Smooth muscle cell (in vitro differentiated cells): ENCODE measurements at regions not wholly inside any gene's neighbourhood (a gene's known extent, or its start where the extent isn't known, plus 50 kb on each side); places are given as distances from the start of the nearest gene placed in this dataset.

Source experiments
- DNase-seq: peaks from one replicate; lab custom pipeline; 2025; ENCODE audit not compliant: unreplicated experiment; lab: John Stamatoyannopoulos, UW
- H2AFZ ChIP-seq: fragments of 200-600 bp; sonication (generic); 2 replicates; pipeline ENCODE4 v1.6.0; 2016; ENCODE audit warnings: antibody characterized with exemption, low read depth, mild to moderate bottlenecking
- H3F3A ChIP-seq: fragments of 200-600 bp; sonication (generic); 2 replicates; pipeline ENCODE4 v1.6.0; 2017; ENCODE audit warnings: antibody characterized with exemption, low read depth
- H3K27ac ChIP-seq: fragments of 200-600 bp; sonication (generic); 2 replicates; pipeline ENCODE4 v1.5.1; 2016; ENCODE audit warnings: low read depth, mild to moderate bottlenecking
- H3K27me3 ChIP-seq: fragments of 200-600 bp; sonication (generic); 2 replicates; pipeline ENCODE4 v1.6.1; 2016; ENCODE audit warnings: low read depth, mild to moderate bottlenecking
- H3K36me3 ChIP-seq: fragments of 200-600 bp; sonication (generic); 2 replicates; pipeline ENCODE4 v1.5.1; 2016; ENCODE audit warnings: low read depth
- H3K4me1 ChIP-seq: fragments of 200-600 bp; sonication (generic); 2 replicates; pipeline ENCODE4 v1.5.1; 2016; ENCODE audit warnings: low read depth
- H3K4me2 ChIP-seq: fragments of 200-600 bp; sonication (generic); 2 replicates; pipeline ENCODE4 v1.6.0; 2016; ENCODE audit warnings: mild to moderate bottlenecking
- H3K4me3 ChIP-seq: fragments of 200-600 bp; sonication (generic); 2 replicates; pipeline ENCODE4 v1.5.1; 2016; ENCODE audit warnings: mild to moderate bottlenecking
- H3K79me2 ChIP-seq: fragments of 200-600 bp; sonication (generic); 2 replicates; pipeline ENCODE4 v1.6.0; 2016; ENCODE audit warnings: low read depth, mild to moderate bottlenecking
- H3K9ac ChIP-seq: fragments of 200-600 bp; sonication (generic); 2 replicates; pipeline ENCODE4 v1.6.0; 2016; ENCODE audit warnings: low read depth
- H3K9me3 ChIP-seq: fragments of 200-600 bp; sonication (generic); replicated peaks from 2 replicates; pipeline ENCODE4 v1.5.1; 2016; ENCODE audit warnings: low read depth
- H4K20me1 ChIP-seq: fragments of 200-600 bp; sonication (generic); 2 replicates; pipeline ENCODE4 v1.6.0; 2016; ENCODE audit warnings: low read depth
- WGBS: methylation state at CpG from one replicate; pipeline ENCODE4 v1.1.7; 2016; ENCODE audit warnings: low lambda C conversion rate; 5-methylcytosine and 5-hydroxymethylcytosine counted together
- TF ChIP-seq, protein P1 (sequence below): fragments of 200-600 bp; sonication (generic); IDR thresholded peaks from 2 replicates; pipeline ENCODE4 v1.5.1; 2017; ENCODE audit warnings: borderline replicate concordance, mild to moderate bottlenecking, antibody characterized with exemption; ENCODE audit not compliant: insufficient read depth, poor library complexity, severe bottlenecking

DNA sequence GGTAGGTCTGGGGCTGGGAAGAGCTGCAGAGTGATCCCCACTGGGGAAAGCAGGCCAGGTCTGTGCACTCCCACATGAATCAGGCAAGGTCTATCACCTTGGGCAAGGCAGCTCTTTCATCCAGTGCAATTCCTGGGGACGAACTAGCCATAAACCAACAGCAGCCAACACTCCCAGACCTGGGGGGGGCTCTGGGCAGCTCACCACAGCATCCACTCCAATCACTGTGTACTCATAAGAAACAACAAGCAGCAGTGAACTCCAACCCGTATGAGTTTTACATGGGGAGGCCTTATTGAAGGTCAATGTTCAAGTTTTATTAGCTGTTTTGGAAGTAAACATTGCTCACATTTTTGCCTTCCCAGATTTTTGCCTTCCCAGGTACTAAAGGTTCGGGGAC is 157.4 kb upstream of the NAV2 start:
- no peak for DNase-seq
- Histone ChIP-seq H2AFZ (no peak overlapping the region), H3K9ac (no peak overlapping the region)

DNA sequence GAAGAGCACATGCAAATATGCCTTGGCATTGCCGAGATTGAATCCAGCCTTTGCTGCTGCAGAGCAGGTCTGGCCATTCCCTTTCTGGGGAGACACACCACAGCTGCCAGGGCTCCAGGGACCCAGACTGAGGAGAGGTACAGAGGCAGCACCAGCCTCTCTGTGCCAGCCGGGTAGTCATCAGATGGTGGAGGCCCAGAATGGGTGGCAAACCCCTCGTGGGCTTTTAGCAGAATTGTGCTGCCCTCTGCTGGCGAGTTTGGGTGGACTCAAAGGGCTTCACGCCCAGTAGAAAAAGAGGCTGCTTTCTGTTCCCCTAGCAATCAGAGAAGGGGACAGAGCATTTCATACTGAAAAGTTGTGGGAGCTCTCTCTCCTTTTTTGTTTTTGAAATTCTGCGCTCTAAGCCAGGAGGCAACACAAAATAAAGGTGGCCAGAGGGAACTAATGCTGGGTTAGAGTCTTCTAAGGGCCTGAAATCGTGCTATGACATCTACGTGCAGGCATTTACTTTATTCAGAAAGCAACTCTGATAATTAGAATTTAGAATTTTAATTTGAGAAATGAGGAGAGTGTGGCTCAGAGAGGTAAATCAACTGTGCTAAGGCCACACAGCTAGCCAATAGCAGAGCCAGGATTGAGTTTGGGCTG is 158.8 kb upstream of the NAV2 start:
- WGBS = 43% methylated on average over 8 of the region's 8 CpGs
- no peaks in the 10 kb centered on the region for H4K20me1 ChIP-seq
- no peaks in the 10 kb centered on the region for H3K79me2 ChIP-seq
- H3K9ac ChIP-seq = no peak overlapping the region
- no peaks in the 10 kb centered on the region for H3K27me3 ChIP-seq
- no peak overlapping the region for H3K4me2 ChIP-seq
- no peak overlapping the region for H3K27ac ChIP-seq
- no peaks in the 10 kb centered on the region for H3K36me3 ChIP-seq
- H3K9me3 ChIP-seq = no peaks in the 10 kb centered on the region
- H3K4me3 ChIP-seq = no peak overlapping the region
- TF ChIP-seq, protein P1, sequence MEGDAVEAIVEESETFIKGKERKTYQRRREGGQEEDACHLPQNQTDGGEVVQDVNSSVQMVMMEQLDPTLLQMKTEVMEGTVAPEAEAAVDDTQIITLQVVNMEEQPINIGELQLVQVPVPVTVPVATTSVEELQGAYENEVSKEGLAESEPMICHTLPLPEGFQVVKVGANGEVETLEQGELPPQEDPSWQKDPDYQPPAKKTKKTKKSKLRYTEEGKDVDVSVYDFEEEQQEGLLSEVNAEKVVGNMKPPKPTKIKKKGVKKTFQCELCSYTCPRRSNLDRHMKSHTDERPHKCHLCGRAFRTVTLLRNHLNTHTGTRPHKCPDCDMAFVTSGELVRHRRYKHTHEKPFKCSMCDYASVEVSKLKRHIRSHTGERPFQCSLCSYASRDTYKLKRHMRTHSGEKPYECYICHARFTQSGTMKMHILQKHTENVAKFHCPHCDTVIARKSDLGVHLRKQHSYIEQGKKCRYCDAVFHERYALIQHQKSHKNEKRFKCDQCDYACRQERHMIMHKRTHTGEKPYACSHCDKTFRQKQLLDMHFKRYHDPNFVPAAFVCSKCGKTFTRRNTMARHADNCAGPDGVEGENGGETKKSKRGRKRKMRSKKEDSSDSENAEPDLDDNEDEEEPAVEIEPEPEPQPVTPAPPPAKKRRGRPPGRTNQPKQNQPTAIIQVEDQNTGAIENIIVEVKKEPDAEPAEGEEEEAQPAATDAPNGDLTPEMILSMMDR = peak; percentile 88
- peak; percentile 40 for DNase-seq
- H2AFZ ChIP-seq = no peak overlapping the region
- H3F3A ChIP-seq = no peaks in the 10 kb centered on the region
- no peaks in the 10 kb centered on the region for H3K4me1 ChIP-seq

More for the DNA sequence above, 157.4 kb upstream of the NAV2 start:
- TF ChIP-seq, protein P1 = no peak
- Histone ChIP-seq H3K4me1 (no peaks in the 10 kb centered on the region), H3K36me3 (no peaks in the 10 kb centered on the region), H3K27me3 (no peaks in the 10 kb centered on the region), H3K9me3 (no peaks in the 10 kb centered on the region), H3K4me2 (no peak overlapping the region), H3F3A (no peaks in the 10 kb centered on the region), H3K79me2 (no peaks in the 10 kb centered on the region), H4K20me1 (no peaks in the 10 kb centered on the region), H3K27ac (no peak overlapping the region), H3K4me3 (no peak overlapping the region)
- WGBS = 78% methylated on average over 3 of the region's 3 CpGs

DNA sequence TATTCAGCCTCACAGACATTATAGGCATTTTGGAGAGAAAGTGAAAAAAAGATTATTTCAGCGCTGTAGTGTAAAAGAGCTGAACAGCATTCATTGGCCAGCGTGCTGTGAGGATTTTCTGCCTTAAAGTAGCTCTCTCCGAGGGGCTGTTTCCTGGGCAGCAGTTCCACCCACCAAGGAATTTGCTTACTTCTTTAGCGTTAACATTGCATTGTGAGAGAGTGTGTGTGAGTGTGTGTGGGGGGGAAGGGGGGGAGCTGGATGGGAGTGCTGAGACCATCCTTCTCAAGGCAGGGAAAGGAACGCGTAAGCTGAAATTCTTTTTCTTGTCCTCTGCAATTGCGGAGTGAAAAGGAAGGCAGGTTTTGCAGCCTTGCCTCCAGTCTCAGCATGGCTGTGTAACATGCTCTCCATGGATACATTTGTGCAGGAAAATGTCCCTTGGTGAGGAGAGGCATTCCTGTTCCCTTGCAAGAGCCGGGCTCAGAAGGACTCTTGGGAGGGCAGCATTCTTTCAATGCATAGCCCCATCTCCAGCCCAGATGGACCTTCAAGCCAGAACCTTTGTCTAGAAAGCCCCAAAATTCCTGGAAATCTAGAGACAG is 159.9 kb upstream of the NAV2 start:
- no peak overlapping the region for H3K27ac ChIP-seq
- H4K20me1 ChIP-seq = no peaks in the 10 kb centered on the region
- no peak overlapping the region for H3K9ac ChIP-seq
- no peak overlapping the region for H3K4me2 ChIP-seq
- no peaks in the 10 kb centered on the region for H3K36me3 ChIP-seq
- TF ChIP-seq, protein P1 = no peak
- H2AFZ ChIP-seq = no peak overlapping the region
- no peaks in the 10 kb centered on the region for H3K79me2 ChIP-seq
- H3K9me3 ChIP-seq = no peaks in the 10 kb centered on the region
- no peaks in the 10 kb centered on the region for H3F3A ChIP-seq
- 67% methylated on average over 8 of the region's 8 CpGs for WGBS
- H3K4me3 ChIP-seq = no peak overlapping the region
- DNase-seq = no peak
- H3K27me3 ChIP-seq = peaks cover 5% of the 10 kb centered on the region
- H3K4me1 ChIP-seq = no peaks in the 10 kb centered on the region

- no peak overlapping the region for H3K27ac ChIP-seq
- H3K4me3 ChIP-seq = no peak overlapping the region
- H3K4me1 ChIP-seq = no peaks in the 10 kb centered on the region
- no peaks in the 10 kb centered on the region for H3F3A ChIP-seq
- peaks cover 10% of the 10 kb centered on the region for H3K27me3 ChIP-seq
- H3K4me2 ChIP-seq = no peak overlapping the region
- 77% methylated on average over 8 of the region's 8 CpGs for WGBS
- DNase-seq = no peak
- H3K36me3 ChIP-seq = no peaks in the 10 kb centered on the region
- H2AFZ ChIP-seq = no peak overlapping the region
- H3K9ac ChIP-seq = no peak overlapping the region
- H3K79me2 ChIP-seq = no peaks in the 10 kb centered on the region
- H3K9me3 ChIP-seq = no peaks in the 10 kb centered on the region
- TF ChIP-seq, protein P1 = no peak
- H4K20me1 ChIP-seq = no peaks in the 10 kb centered on the region
These were observed 160.5 kb upstream of the NAV2 start for GRCh38 chr11:19552161-19552560.
